Activated T-cell treated with anti-CD3 and anti-CD28 coated beads, Interleukin-2, amount 50 U/mL, for 72 hours (primary cell): ENCODE measurements at regions not wholly inside any gene's neighbourhood (a gene's known extent, or its start where the extent isn't known, plus 50 kb on each side); places are given as distances from the start of the nearest gene placed in this dataset.

ENCODE experiments used
- ATAC-seq, 2 donors: fragments of 150-1000 bp; cut with Tn5 transposase; replicated peaks in 1 of 2; 2 replicates each; pipeline ENCODE4 v1.10.0; 2021; ENCODE audit warnings: moderate library complexity in 2 of 2, mild to moderate bottlenecking in 1 of 2
- DNase-seq, 2 donors: peaks; one replicate each; pipeline ENCODE4 v3.0.0; 2021 to 2022; ENCODE audit warnings: mixed read lengths in 1 of 2
- H3K27ac Mint-ChIP-seq: one replicate; pipeline ENCODE4 v1.8.0; 2022; ENCODE audit warnings: mild to moderate bottlenecking, moderate library complexity, mixed read lengths
- H3K27me3 Mint-ChIP-seq: one replicate; pipeline ENCODE4 v1.8.0; 2022; ENCODE audit warnings: low read depth, mixed read lengths
- H3K36me3 Mint-ChIP-seq, 2 donors: one replicate each; pipeline ENCODE4 v1.8.0; 2022; ENCODE audit warnings: mixed read lengths in 2 of 2, mild to moderate bottlenecking in 1 of 2; ENCODE audit not compliant: insufficient read depth in 2 of 2
- H3K4me1 Mint-ChIP-seq: one replicate; pipeline ENCODE4 v1.8.0; 2022; ENCODE audit warnings: low read depth, mixed read lengths
- H3K4me3 Mint-ChIP-seq, 2 donors: one replicate each; pipeline ENCODE4 v1.8.0; 2022; ENCODE audit warnings: mild to moderate bottlenecking in 2 of 2, mixed read lengths in 2 of 2, moderate library complexity in 2 of 2
- H3K9me3 Mint-ChIP-seq, 2 donors: one replicate each; pipeline ENCODE4 v1.8.0; 2022; ENCODE audit warnings: mixed read lengths in 2 of 2

DNA sequence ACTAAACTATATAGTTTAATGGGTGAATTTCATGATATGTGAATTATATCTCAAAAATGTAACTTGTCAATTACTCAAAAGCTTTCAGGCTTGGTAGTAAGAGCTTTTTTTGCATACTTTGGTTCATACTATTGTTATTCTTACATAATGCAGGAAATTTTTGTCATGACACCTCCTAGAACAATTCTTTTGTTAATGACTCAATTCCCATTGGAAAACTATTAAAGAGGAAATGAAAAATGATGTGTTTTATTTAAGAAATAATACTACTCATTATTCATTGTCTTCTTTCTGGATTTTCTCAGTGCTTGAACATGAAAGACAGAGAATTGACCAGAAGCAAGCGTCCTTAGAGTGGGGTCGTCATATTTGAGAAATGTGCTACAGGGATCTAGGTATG lies 196.4 kb upstream of the KCNJ16 start:
- no peak for DNase-seq
- Mint-ChIP-seq H3K36me3 (no peaks in the 10 kb centered on the region), H3K9me3 (peaks cover 1 to 6% of the 10 kb centered on the region in 2 donors), H3K4me3 (no peak overlapping the region), H3K4me1 (no peaks in the 10 kb centered on the region), H3K27ac (no peak overlapping the region), H3K27me3 (no peaks in the 10 kb centered on the region)
- ATAC-seq, result no peak

DNA sequence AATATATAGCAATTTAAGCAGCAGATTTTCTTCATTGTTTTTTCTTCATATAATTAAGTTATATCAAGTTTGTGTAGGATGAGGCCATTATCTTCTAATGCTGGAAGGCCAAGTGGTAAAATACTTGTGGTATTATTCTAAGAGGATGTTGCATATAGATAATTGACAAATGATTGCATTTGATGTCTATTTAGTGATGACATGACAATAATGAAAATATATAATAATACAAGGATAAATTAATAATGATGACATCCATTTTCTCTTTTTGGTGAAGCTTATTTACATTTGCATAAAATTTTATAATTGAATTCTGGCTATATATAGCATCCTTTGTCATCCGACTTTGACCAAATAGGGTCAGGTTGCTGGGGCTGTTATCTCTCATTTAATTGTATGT lies 195.4 kb upstream of the KCNJ16 start:
- Mint-ChIP-seq H3K27ac (no peak overlapping the region), H3K4me1 (no peaks in the 10 kb centered on the region), H3K36me3 (no peaks in the 10 kb centered on the region), H3K9me3 (peaks cover 1 to 5% of the 10 kb centered on the region in 2 donors), H3K4me3 (no peak overlapping the region), H3K27me3 (no peaks in the 10 kb centered on the region)
- ATAC-seq (no peak), DNase-seq (no peak)

DNA sequence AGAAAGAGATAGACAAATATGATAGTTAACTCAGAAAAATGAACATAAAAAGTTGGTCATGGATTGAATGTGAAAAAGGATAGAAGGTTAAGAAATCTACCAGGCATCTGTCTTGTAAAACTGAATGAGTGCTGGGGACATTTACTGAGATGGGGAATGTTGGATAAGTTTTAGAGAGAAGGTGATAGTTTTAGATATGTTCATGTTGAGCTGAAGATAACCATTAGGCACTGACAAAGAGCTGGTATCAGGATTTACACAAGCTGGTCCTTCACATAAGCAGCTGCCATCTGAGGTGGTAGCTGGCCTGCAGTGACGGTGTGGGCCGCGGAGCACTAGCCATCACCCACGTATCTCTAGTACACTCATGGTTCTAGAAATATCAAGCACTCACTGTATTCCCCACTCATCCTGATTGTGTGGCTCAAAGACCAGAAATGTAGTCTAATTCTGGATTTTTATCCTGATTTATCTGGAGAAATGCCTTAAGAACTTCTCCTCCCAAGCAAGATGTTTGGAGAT lies 194.4 kb upstream of the KCNJ16 start:
- H3K27ac Mint-ChIP-seq, result no peak overlapping the region
- H3K4me3 Mint-ChIP-seq, result no peak overlapping the region
- H3K27me3 Mint-ChIP-seq, result no peaks in the 10 kb centered on the region
- ATAC-seq, result no peak
- peaks cover 1 to 4% of the 10 kb centered on the region in 2 donors for H3K9me3 Mint-ChIP-seq
- H3K36me3 Mint-ChIP-seq, result no peaks in the 10 kb centered on the region
- no peak for DNase-seq
- no peaks in the 10 kb centered on the region for H3K4me1 Mint-ChIP-seq

DNA sequence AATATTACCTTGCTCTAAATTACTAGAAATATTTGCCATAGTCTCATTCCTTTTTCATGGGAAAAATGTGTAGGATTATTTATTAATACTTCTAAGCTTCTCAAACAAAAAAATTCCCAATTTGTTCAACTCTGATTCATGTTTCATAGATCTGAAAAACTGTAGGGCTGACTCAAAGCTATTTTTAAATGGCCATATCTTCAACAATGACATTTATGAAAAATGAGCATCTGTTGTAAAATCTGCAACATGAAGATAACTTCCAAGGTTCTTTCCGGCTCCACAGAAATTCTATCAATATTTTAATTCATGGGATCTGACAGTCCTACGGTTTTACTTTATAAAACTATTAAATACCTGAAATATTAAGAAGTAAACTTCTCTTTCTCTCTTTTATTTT lies 192.7 kb upstream of the KCNJ16 start:
- Mint-ChIP-seq H3K36me3 (no peaks in the 10 kb centered on the region), H3K27ac (no peak overlapping the region), H3K9me3 (peaks cover 1 to 2% of the 10 kb centered on the region in 2 donors), H3K4me1 (no peaks in the 10 kb centered on the region), H3K27me3 (no peaks in the 10 kb centered on the region), H3K4me3 (no peak overlapping the region)
- no peak for DNase-seq
- ATAC-seq, result no peak

DNA sequence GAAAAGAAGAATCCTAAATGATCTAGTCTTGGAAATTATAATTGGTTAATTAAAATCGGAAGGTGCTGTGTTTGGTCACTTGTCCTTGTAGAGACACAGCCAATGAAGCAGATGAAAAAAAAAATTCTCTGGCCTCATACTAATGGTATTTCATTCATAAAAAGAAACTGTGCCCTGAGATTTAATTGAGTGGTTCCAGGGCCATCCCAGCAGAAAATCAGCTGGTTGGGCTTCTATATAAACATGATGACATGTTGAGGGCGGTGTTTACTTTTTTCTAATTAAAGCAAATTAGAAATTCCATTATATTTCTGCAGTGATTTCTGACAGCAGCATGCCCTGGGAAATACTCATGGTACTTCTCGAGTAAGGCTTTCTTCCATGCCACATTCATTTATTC lies 191.9 kb upstream of the KCNJ16 start:
- DNase-seq (no peak), ATAC-seq (no peak)
- H3K27ac Mint-ChIP-seq, result no peak overlapping the region
- H3K9me3 Mint-ChIP-seq, result peaks cover 1 to 2% of the 10 kb centered on the region in 2 donors
- no peaks in the 10 kb centered on the region for H3K36me3 Mint-ChIP-seq
- H3K4me1 Mint-ChIP-seq, result no peaks in the 10 kb centered on the region
- H3K4me3 Mint-ChIP-seq, result no peak overlapping the region
- no peaks in the 10 kb centered on the region for H3K27me3 Mint-ChIP-seq

DNA sequence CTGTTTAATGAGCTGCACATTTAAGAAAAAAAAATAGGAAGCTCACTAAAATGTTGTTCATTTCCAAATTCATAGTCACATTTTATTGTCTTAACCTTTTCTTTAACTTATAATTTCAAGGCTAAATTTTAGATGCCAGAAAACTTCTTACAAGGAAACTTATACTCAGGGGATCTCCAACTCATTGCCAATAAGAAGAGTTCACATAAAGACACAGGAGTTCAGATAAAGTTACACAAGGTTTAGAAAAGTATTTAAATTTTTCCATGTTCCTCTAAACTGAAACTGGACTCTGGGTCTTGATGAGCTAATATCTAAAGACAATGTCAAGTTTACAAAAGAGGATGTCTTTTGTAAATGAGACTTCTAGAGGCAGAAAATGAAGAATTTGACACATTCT lies 190.7 kb upstream of the KCNJ16 start:
- Mint-ChIP-seq H3K27ac (no peak overlapping the region), H3K9me3 (no peaks in the 10 kb centered on the region), H3K4me1 (no peaks in the 10 kb centered on the region), H3K4me3 (no peak overlapping the region), H3K27me3 (no peaks in the 10 kb centered on the region), H3K36me3 (no peaks in the 10 kb centered on the region)
- ATAC-seq (no peak), DNase-seq (no peak)

DNA sequence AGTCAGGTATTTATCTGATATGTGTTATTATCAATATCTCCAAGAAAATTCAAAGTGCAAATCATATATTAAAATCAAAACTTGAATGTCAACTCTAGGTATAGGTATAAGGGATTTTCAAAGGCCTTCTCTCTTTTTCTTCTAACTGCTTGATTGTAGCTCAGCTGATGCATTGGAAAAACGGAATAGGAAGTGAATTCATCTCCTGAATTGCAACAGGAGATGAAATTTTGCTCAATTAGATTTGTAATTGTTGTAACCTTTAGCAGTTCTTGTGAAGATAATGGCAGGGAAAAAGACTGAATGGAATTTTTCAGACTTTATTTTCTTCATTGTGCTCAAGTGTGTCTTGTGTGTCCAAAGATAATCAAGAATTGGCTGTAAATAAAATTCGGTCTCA lies 190.2 kb upstream of the KCNJ16 start:
- ATAC-seq (no peak), DNase-seq (no peak)
- Mint-ChIP-seq H3K36me3 (no peaks in the 10 kb centered on the region), H3K27ac (no peak overlapping the region), H3K9me3 (peaks cover 0 to 4% of the 10 kb centered on the region in 2 donors), H3K4me3 (no peak overlapping the region), H3K4me1 (no peaks in the 10 kb centered on the region), H3K27me3 (no peaks in the 10 kb centered on the region)

DNA sequence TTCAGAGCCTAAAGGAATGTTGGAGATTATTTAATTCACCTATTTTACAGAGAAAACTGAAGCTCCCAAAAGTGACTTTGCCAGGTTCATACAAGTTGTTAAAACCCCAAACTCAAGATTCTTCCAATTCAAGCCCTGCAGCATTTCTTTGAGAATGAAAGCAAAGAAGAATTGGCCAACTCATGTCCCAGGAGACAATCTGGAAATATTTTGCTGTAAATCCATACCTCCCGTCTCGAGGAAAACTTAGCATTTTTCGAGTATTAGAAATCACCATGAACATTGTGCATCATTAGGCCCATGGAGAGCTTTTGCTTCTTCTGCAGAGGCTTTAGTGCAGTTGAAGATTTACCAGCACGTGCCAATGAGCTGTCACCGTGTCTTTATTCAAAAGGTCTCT lies 176.4 kb upstream of the KCNJ16 start:
- H3K4me3 Mint-ChIP-seq, result no peak overlapping the region
- DNase-seq (no peak), ATAC-seq (no peak)
- H3K4me1 Mint-ChIP-seq, result no peaks in the 10 kb centered on the region
- H3K27ac Mint-ChIP-seq, result no peak overlapping the region
- peaks cover 0 to 2% of the 10 kb centered on the region in 2 donors for H3K9me3 Mint-ChIP-seq
- no peaks in the 10 kb centered on the region for H3K36me3 Mint-ChIP-seq
- H3K27me3 Mint-ChIP-seq, result no peaks in the 10 kb centered on the region

DNA sequence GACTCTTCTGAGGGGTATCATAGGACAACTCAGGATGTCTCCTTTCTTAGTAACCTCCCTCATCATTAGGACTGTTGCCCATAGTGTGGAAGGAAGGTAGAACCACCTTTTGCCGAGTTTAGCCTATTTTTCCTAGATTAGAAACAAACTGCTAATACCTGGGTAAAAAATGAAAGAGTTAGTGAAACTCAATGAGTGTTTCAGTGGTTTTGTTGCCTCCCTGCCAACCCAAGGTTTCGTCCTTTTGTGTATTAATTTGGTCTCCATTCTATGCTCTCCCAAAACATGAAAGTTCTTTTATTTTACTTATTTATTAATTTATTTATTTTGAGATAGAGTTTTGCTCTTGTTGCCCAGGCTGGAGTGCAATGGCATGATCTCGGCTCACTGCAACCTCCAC lies 174.9 kb upstream of the KCNJ16 start:
- peaks cover 0 to 3% of the 10 kb centered on the region in 2 donors for H3K9me3 Mint-ChIP-seq
- no peaks in the 10 kb centered on the region for H3K36me3 Mint-ChIP-seq
- DNase-seq (no peak), ATAC-seq (no peak)
- no peaks in the 10 kb centered on the region for H3K4me1 Mint-ChIP-seq
- no peak overlapping the region for H3K27ac Mint-ChIP-seq
- H3K27me3 Mint-ChIP-seq, result no peaks in the 10 kb centered on the region
- no peak overlapping the region for H3K4me3 Mint-ChIP-seq

DNA sequence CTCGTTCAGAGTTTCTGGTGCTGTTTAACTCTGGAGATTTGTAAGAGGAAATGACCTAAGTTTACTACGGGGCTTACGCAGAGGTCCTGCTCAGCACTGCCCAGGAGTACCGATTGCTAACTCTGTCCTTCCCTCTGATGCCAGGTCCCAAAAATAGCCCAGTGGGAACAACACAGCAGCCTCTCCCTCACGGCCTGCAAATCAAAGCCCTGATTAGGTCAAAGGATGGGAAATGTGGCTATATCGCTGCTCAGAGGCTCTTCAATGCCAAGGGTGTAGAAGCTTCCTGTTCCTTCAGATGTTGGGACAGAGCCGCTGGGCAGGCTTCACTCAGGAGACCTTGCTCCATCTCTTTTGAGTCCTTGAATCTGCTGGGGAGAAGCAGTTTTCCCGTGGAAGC lies 174.2 kb upstream of the KCNJ16 start:
- no peak overlapping the region for H3K4me3 Mint-ChIP-seq
- no peaks in the 10 kb centered on the region for H3K36me3 Mint-ChIP-seq
- no peak for ATAC-seq
- H3K27me3 Mint-ChIP-seq, result no peaks in the 10 kb centered on the region
- no peaks in the 10 kb centered on the region for H3K4me1 Mint-ChIP-seq
- H3K27ac Mint-ChIP-seq, result no peak overlapping the region
- DNase-seq, result no peak
- H3K9me3 Mint-ChIP-seq, result peaks cover 0 to 2% of the 10 kb centered on the region in 2 donors

DNA sequence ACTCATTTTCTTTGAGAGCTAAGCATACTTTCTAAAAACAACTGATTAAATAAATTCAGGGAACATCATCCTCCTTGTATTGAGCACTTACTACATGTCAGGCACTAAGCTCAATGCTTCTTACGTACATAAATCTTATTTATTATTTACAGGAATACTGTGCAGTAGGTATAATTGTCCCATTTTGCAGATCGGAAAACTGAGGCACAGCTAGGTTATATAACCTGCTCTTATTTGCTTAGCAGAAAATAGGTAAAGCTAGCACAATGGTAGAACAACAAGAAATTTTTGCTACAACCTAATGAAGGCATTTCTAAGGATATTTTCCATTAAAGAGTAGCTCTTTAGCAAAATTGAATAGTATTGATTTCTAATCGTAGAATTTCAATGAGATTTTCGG lies 168.7 kb upstream of the KCNJ16 start:
- DNase-seq (no peak), ATAC-seq (no peak)
- peaks cover 0 to 2% of the 10 kb centered on the region in 2 donors for H3K9me3 Mint-ChIP-seq
- no peak overlapping the region for H3K27ac Mint-ChIP-seq
- H3K4me1 Mint-ChIP-seq, result no peaks in the 10 kb centered on the region
- no peaks in the 10 kb centered on the region for H3K36me3 Mint-ChIP-seq
- H3K27me3 Mint-ChIP-seq, result no peaks in the 10 kb centered on the region
- no peak overlapping the region for H3K4me3 Mint-ChIP-seq

DNA sequence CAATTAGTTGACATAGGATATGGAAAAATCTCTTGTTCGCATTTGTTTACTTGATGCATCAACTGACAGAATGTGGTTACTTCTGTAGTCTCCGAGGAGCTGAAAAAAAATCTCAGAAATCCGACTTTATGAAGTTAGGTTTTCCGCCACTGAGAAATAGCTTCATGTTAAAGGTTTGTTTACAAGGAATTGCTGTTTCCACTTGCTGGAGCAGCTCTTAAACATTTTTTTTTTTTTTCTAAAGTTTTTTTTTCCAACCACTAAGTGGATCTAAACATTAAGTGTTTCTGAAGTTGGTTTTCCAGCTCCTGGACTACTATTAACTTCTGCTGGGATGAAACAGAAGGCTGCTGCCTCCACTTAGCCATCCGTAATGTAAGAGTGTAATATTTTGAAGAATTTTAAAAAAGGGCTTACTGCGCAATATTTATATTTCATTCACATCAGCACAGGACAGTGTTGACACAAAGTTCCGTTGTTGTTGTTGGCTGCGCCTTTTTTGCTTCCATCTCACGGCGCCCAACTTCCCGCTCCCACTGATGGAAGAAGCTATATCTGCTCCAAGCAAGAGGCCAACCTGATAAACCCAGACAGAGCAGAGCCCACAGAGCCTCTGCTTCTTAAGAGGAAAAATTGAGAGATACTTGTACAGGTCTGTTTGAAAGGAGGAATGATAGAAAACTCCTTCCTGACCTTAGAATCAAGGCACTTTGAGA lies 167.7 kb upstream of the KCNJ16 start:
- Mint-ChIP-seq H3K27ac (no peak overlapping the region), H3K36me3 (no peaks in the 10 kb centered on the region), H3K9me3 (peaks cover 0 to 2% of the 10 kb centered on the region in 2 donors), H3K4me1 (no peaks in the 10 kb centered on the region), H3K4me3 (no peak overlapping the region), H3K27me3 (no peaks in the 10 kb centered on the region)
- no peak for DNase-seq
- ATAC-seq, result no peak

DNA sequence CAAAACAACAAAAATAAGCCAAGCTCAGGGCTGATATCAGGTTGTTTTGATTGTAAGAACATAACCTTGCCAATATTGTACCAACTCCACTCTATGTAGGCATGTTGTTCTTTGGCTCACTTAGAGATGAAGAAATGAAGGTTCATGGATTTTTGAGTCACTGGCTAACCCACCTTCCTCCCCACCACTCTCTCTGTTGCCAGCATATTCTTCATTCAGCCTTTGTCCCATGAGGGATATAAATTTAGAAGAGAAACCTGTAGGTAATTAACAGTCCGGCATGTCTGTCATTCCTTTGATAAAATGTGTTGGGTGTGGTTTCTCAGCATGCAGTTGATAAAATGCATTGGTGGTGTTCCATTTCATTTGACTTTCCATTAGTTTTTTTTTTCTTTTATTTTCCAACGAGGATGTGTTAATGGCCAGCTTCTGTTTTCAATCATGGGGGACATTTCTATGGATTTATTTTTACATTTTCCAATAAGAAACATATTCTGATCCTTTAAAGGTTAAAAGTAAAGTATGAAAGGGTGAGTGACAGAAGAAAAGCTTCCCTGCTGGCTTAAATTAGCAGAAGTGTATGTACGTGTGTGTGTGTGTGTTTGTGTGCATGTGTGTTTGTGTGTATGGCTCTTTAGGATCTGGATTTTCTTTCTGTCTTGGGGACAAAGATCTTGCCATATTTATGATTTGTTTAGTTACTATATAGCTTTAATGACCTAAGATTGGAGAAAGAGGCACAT lies 166.2 kb upstream of the KCNJ16 start:
- no peaks in the 10 kb centered on the region for H3K36me3 Mint-ChIP-seq
- DNase-seq, result no peak
- H3K27ac Mint-ChIP-seq, result no peak overlapping the region
- H3K4me3 Mint-ChIP-seq, result no peak overlapping the region
- ATAC-seq, result no peak
- peaks cover 0 to 2% of the 10 kb centered on the region in 2 donors for H3K9me3 Mint-ChIP-seq
- no peaks in the 10 kb centered on the region for H3K4me1 Mint-ChIP-seq
- H3K27me3 Mint-ChIP-seq, result no peaks in the 10 kb centered on the region
